Upper lobe of left lung (tissue), 6 donors: ENCODE measurements at regions not wholly inside any gene's neighbourhood (a gene's known extent, or its start where the extent isn't known, plus 50 kb on each side); places are given as distances from the start of the nearest gene placed in this dataset.
"Not testable (repeated sequence)": the region's sequence is repeated elsewhere in the genome, so short reads cannot be mapped to it uniquely, and the experiment has no call there.

Experiments
- ATAC-seq, 2 donors: fragments of 200-7000 bp; cut with Tn5 transposase; one replicate each; pipeline ENCODE4 v1.9.1; 2022; ENCODE audit warnings: mild to moderate bottlenecking in 2 of 2, moderate library complexity in 2 of 2; ENCODE audit not compliant: low FRiP score in 2 of 2
- DNase-seq, 2 donors: peaks; one replicate each; pipeline ENCODE4 v3.0.0-alpha.2; 2019 to 2020
- H3K27ac ChIP-seq, 4 donors: fragments of 200-600 bp; sonication (generic); one replicate each; pipeline ENCODE4 v1.5.1; 2016 to 2019
- H3K27me3 ChIP-seq, 4 donors: fragments of 200-600 bp; sonication (generic); one replicate each; pipeline ENCODE4 v1.5.1; 2017 to 2019
- H3K36me3 ChIP-seq, 4 donors: fragments of 200-600 bp; sonication (generic); one replicate each; pipeline ENCODE4 v1.5.1; 2016 to 2019
- H3K4me1 ChIP-seq, 4 donors: fragments of 200-600 bp; sonication (generic); one replicate each; pipeline ENCODE4 v1.5.1; 2018 to 2019
- H3K4me3 ChIP-seq, 4 donors: fragments of 200-600 bp; sonication (generic); one replicate each; pipeline ENCODE4 v1.5.1; 2017 to 2019; ENCODE audit warnings: mild to moderate bottlenecking in 2 of 4, moderate library complexity in 1 of 4
- H3K9me3 ChIP-seq, 4 donors: fragments of 200-600 bp; sonication (generic); one replicate each; pipeline ENCODE4 v1.5.1; 2018 to 2019
- CTCF ChIP-seq, 6 experiments: fragments of 450-650 bp in 4 of 6; fragments of 200-600 bp in 2 of 6; sonication (generic) in 2 of 6; IDR thresholded peaks; one replicate each; pipeline ENCODE4 v1.5.1; 2016 to 2019; ENCODE audit warnings: antibody characterized with exemption in 6 of 6
- EP300 ChIP-seq, 4 donors: sonication (generic); formaldehyde crosslinking; IDR thresholded peaks; one replicate each; pipeline ENCODE4 v1.5.1; 2017; ENCODE audit warnings: antibody characterized with exemption in 4 of 4, control low read depth in 2 of 4
- POLR2A ChIP-seq, 4 donors: fragments of 450-650 bp; IDR thresholded peaks; one replicate each; pipeline ENCODE4 v1.5.1; 2016 to 2017; ENCODE audit warnings: antibody characterized with exemption in 4 of 4, mild to moderate bottlenecking in 2 of 4
- POLR2AphosphoS5 ChIP-seq, 2 donors: sonication (generic); formaldehyde crosslinking; IDR thresholded peaks; one replicate each; pipeline ENCODE4 v1.5.1; 2017; ENCODE audit warnings: antibody characterized with exemption in 2 of 2
- WGBS, 2 donors: methylation state at CpG; one replicate each; pipeline ENCODE4 v1.1.5; 2017 to 2018; 5-methylcytosine and 5-hydroxymethylcytosine counted together
- donor health status: DM: no; HTN: no; CAD: no; lungs with moderate emphysema.
- donor health status: DM: no; HTN: yes; CAD: no; lungs with severe emphysema.

- DNase-seq: peak in 1 of 2 donors; percentile 55
- no peaks in the 10 kb centered on the region for H3K36me3 ChIP-seq
- ATAC-seq: no peak
- 72 to 82% methylated on average over 18 to 21 of the region's 22 CpGs for WGBS, 2 donors
- no peak overlapping the region for H3K4me3 ChIP-seq
- TF ChIP-seq CTCF (IDR thresholded peaks at IDR 0.05) (no peak), POLR2A (IDR thresholded peaks at IDR 0.05) (no peak), POLR2AphosphoS5 (IDR thresholded peaks at IDR 0.05) (no peak), EP300 (IDR thresholded peaks at IDR 0.05) (no peak)
- H3K27ac ChIP-seq: no peak overlapping the region
- H3K9me3 ChIP-seq: no peaks in the 10 kb centered on the region
- no peaks in the 10 kb centered on the region for H3K27me3 ChIP-seq
- no peaks in the 10 kb centered on the region for H3K4me1 ChIP-seq
Measured at GRCh38 chr17:22286337-22287041, 594.2 kb downstream of the KCNJ18 start.

GRCh38 chr17:22298484-22298951 lies 606.2 kb downstream of the KCNJ18 start:
- ATAC-seq: peak in 1 of 2 donors; percentile 45
- H3K4me3 ChIP-seq, H3K27me3 ChIP-seq, H3K27ac ChIP-seq, H3K4me1 ChIP-seq, H3K36me3 ChIP-seq: not testable (repeated sequence)
- H3K9me3 ChIP-seq: peaks cover 0 to 24% (median 4%) of the 10 kb centered on the region in 4 donors
- DNase-seq: peak in 1 of 2 donors; percentile 64
- WGBS, 2 donors: 89% methylated on average over 21 of the region's 33 CpGs; no CpG with 5 or more reads in 1 of the 2 donors

- Histone ChIP-seq H3K27ac (no peak overlapping the region), H3K9me3 (peaks cover 0 to 34% (median 4%) of the 10 kb centered on the region in 4 donors), H3K4me1 (no peaks in the 10 kb centered on the region), H3K36me3 (no peaks in the 10 kb centered on the region), H3K27me3 (no peaks in the 10 kb centered on the region), H3K4me3 (no peak overlapping the region)
- ATAC-seq: no peak
- no peak for DNase-seq
- 75 to 84% methylated on average over 8 to 11 of the region's 11 CpGs for WGBS, 2 donors
- TF ChIP-seq POLR2A (IDR thresholded peaks at IDR 0.05): no peak
Measured at GRCh38 chr17:22300177-22300576, 607.9 kb downstream of the KCNJ18 start.

- no peak overlapping the region for H3K27ac ChIP-seq
- DNase-seq (peak in 1 of 2 donors; percentile 74), ATAC-seq (no peak)
- H3K36me3 ChIP-seq: no peaks in the 10 kb centered on the region
- peaks cover 0 to 34% (median 4%) of the 10 kb centered on the region in 4 donors for H3K9me3 ChIP-seq
- H3K4me3 ChIP-seq: no peak overlapping the region
- H3K27me3 ChIP-seq: no peaks in the 10 kb centered on the region
- 80 to 84% methylated on average over 22 to 48 of the region's 48 CpGs for WGBS, 2 donors
- TF ChIP-seq EP300 (IDR thresholded peaks at IDR 0.05) (no peak), CTCF (IDR thresholded peaks at IDR 0.05) (no peak), POLR2AphosphoS5 (IDR thresholded peaks at IDR 0.05) (no peak), POLR2A (IDR thresholded peaks at IDR 0.05) (no peak)
- no peaks in the 10 kb centered on the region for H3K4me1 ChIP-seq
Measured at GRCh38 chr17:22300731-22301352, 608.5 kb downstream of the KCNJ18 start.

GRCh38 chr17:22301353-22301745 lies 609.0 kb downstream of the KCNJ18 start:
- 87 to 93% methylated on average over 20 of the region's 20 CpGs for WGBS, 2 donors
- no peak for TF ChIP-seq POLR2A (IDR thresholded peaks at IDR 0.05)
- TF ChIP-seq EP300 (IDR thresholded peaks at IDR 0.05): no peak
- no peak for TF ChIP-seq CTCF (IDR thresholded peaks at IDR 0.05)
- TF ChIP-seq POLR2AphosphoS5 (IDR thresholded peaks at IDR 0.05): no peak
- no peaks in the 10 kb centered on the region for H3K27me3 ChIP-seq
- H3K27ac ChIP-seq: no peak overlapping the region
- DNase-seq (peak in 1 of 2 donors; percentile 58), ATAC-seq (no peak)
- H3K4me1 ChIP-seq: no peaks in the 10 kb centered on the region
- H3K9me3 ChIP-seq: peaks cover 0 to 34% (median 4%) of the 10 kb centered on the region in 4 donors
- H3K36me3 ChIP-seq: no peaks in the 10 kb centered on the region
- H3K4me3 ChIP-seq: no peak overlapping the region
